Trophoblast cell (in vitro differentiated cells and primary cell): ENCODE measurements at regions not wholly inside any gene's neighbourhood (a gene's known extent, or its start where the extent isn't known, plus 50 kb on each side); places are given as distances from the start of the nearest gene placed in this dataset.

ENCODE experiments used
- DNase-seq, 2 donors: peaks; one replicate each; pipeline ENCODE4 v3.0.0-alpha.2; 2016
- H2AFZ ChIP-seq: 2 replicates; pipeline ENCODE4 v1.6.1; 2013; ENCODE audit warnings: low read length, moderate library complexity, mild to moderate bottlenecking; ENCODE audit not compliant: insufficient read depth, poor library complexity
- H2AK5ac ChIP-seq: 2 replicates; pipeline ENCODE4 v1.6.1; 2013; ENCODE audit warnings: mild to moderate bottlenecking, low read length
- H2BK120ac ChIP-seq: 2 replicates; pipeline ENCODE4 v1.6.1; 2013; ENCODE audit warnings: low read length, mild to moderate bottlenecking, moderate library complexity; ENCODE audit not compliant: insufficient read depth, poor library complexity
- H2BK12ac ChIP-seq: 2 replicates; pipeline ENCODE4 v1.6.1; 2013; ENCODE audit warnings: mild to moderate bottlenecking, low read length, moderate library complexity
- H2BK5ac ChIP-seq: 2 replicates; pipeline ENCODE4 v1.6.1; 2013; ENCODE audit warnings: low read length, low read depth, moderate library complexity, mild to moderate bottlenecking; ENCODE audit not compliant: poor library complexity
- H3K14ac ChIP-seq: 2 replicates; pipeline ENCODE4 v1.6.1; 2013; ENCODE audit warnings: mild to moderate bottlenecking, low read length
- H3K18ac ChIP-seq: 2 replicates; pipeline ENCODE4 v1.6.1; 2013; ENCODE audit warnings: mild to moderate bottlenecking, low read length
- H3K23ac ChIP-seq: 2 replicates; pipeline ENCODE4 v1.6.1; 2013; ENCODE audit warnings: low read length
- H3K27ac ChIP-seq: 2 replicates; pipeline ENCODE4 v1.5.1; 2013; ENCODE audit warnings: low read depth, mild to moderate bottlenecking, inconsistent platforms, low read length, moderate library complexity
- H3K27me3 ChIP-seq: 2 replicates; pipeline ENCODE4 v1.6.1; 2013; ENCODE audit warnings: inconsistent platforms, mild to moderate bottlenecking, low read length, moderate library complexity; ENCODE audit not compliant: insufficient read depth
- H3K36me3 ChIP-seq, 2 experiments: 1 replicate in 1 of 2; 2 replicates in 1 of 2; pipeline ENCODE4 v1.6.1; 2013; ENCODE audit warnings: low read length in 2 of 2, mild to moderate bottlenecking in 2 of 2, moderate library complexity in 1 of 2; ENCODE audit not compliant: insufficient read depth in 2 of 2, control insufficient read depth in 1 of 2
- H3K4ac ChIP-seq: 2 replicates; pipeline ENCODE4 v1.6.1; 2013; ENCODE audit warnings: low read depth, mild to moderate bottlenecking, low read length, moderate library complexity
- H3K4me1 ChIP-seq, 2 experiments: 1 replicate in 1 of 2; 2 replicates in 1 of 2; pipeline ENCODE4 v1.6.1; 2013; ENCODE audit warnings: low read length in 2 of 2, mild to moderate bottlenecking in 2 of 2, moderate library complexity in 1 of 2; ENCODE audit not compliant: insufficient read depth in 2 of 2, control insufficient read depth in 1 of 2
- H3K4me2 ChIP-seq: 2 replicates; pipeline ENCODE4 v1.6.1; 2013; ENCODE audit warnings: inconsistent platforms, mild to moderate bottlenecking, low read length, moderate library complexity
- H3K4me3 ChIP-seq: 2 replicates; pipeline ENCODE4 v1.5.1; 2013; ENCODE audit warnings: mild to moderate bottlenecking, low read depth, low read length, inconsistent platforms
- H3K79me1 ChIP-seq: one replicate; pipeline ENCODE4 v1.6.1; 2013; ENCODE audit warnings: low read length
- H3K79me2 ChIP-seq: 2 replicates; pipeline ENCODE4 v1.6.1; 2013; ENCODE audit warnings: low read length, mild to moderate bottlenecking; ENCODE audit not compliant: control insufficient read depth, insufficient read depth, poor library complexity
- H3K9ac ChIP-seq: 2 replicates; pipeline ENCODE4 v1.6.1; 2013; ENCODE audit warnings: mild to moderate bottlenecking, low read length
- H3K9me3 ChIP-seq: 2 replicates; pipeline ENCODE4 v1.6.1; 2013; ENCODE audit warnings: low read depth, mild to moderate bottlenecking, control low read depth, inconsistent platforms, low read length; ENCODE audit not compliant: insufficient read depth
- H4K12ac ChIP-seq: 2 replicates; pipeline ENCODE4 v1.6.1; 2013; ENCODE audit warnings: low read depth, mild to moderate bottlenecking, low read length, moderate library complexity
- H4K8ac ChIP-seq: 2 replicates; pipeline ENCODE4 v1.6.1; 2013; ENCODE audit warnings: low read depth, mild to moderate bottlenecking, low read length, moderate library complexity
- H4K91ac ChIP-seq: one replicate; pipeline ENCODE4 v1.6.1; 2013; ENCODE audit warnings: low read depth, mild to moderate bottlenecking, low read length, moderate library complexity
- WGBS: extraction: QIAGEN DNeasy Blood & Tissue Kit; methylation state at CpG from one replicate; pipeline ENCODE4 v1.1.7; 2013; ENCODE audit warnings: missing lambda C conversion rate; ENCODE audit not compliant: insufficient read length, insufficient coverage; ENCODE audit errors: extremely low coverage; 5-methylcytosine and 5-hydroxymethylcytosine counted together

DNA sequence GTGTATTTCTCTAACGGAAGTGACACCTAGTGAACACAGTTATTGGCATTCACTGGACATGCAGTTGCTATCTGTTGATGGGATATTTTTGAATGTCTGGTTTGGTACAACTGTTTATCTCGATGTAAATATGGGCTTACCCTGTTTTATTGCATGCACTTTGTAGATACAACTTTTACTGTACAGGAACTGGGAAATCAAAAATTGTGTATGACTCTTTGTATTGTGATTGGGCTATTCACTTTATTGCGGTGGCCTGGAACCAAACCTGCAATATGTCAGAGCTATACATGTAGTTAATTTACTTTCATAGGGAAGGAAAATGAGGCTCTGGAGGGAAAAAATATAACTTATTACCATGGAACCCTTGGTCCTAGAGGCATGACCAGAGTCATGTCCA lies 380.7 kb upstream of the KIRREL3 start:
- Histone ChIP-seq H4K12ac (no peak overlapping the region), H3K18ac (no peak overlapping the region), H2BK5ac (no peak overlapping the region), H3K9ac (no peak overlapping the region), H3K4me1 (no peaks in the 10 kb centered on the region), H3K23ac (no peak overlapping the region), H3K79me1 (no peaks in the 10 kb centered on the region), H3K4ac (no peak overlapping the region), H3K4me2 (no peak overlapping the region), H3K27me3 (no peaks in the 10 kb centered on the region), H2AFZ (no peak overlapping the region), H3K27ac (no peak overlapping the region), H2BK12ac (no peak overlapping the region), H4K91ac (no peak overlapping the region), H2AK5ac (no peak overlapping the region), H2BK120ac (no peak overlapping the region), H4K8ac (no peak overlapping the region), H3K36me3 (no peaks in the 10 kb centered on the region), H3K9me3 (no peaks in the 10 kb centered on the region), H3K14ac (no peak overlapping the region), H3K79me2 (no peaks in the 10 kb centered on the region), H3K4me3 (no peak overlapping the region)
- no CpG with 5 or more reads among the region's 3 CpGs for WGBS
- DNase-seq, result no peak

GRCh38 chr11:127379686-127380085 lies 379.1 kb upstream of the KIRREL3 start:
- DNase-seq, result no peak
- Histone ChIP-seq H4K91ac (no peak overlapping the region), H3K23ac (no peak overlapping the region), H2BK12ac (no peak overlapping the region), H3K4ac (no peak overlapping the region), H4K12ac (no peak overlapping the region), H3K27me3 (no peaks in the 10 kb centered on the region), H3K14ac (no peak overlapping the region), H3K9me3 (no peaks in the 10 kb centered on the region), H3K4me1 (no peaks in the 10 kb centered on the region), H2BK120ac (no peak overlapping the region), H3K27ac (no peak overlapping the region), H3K18ac (no peak overlapping the region), H3K4me3 (no peak overlapping the region), H3K9ac (no peak overlapping the region), H3K79me2 (no peaks in the 10 kb centered on the region), H3K36me3 (no peaks in the 10 kb centered on the region), H2BK5ac (no peak overlapping the region), H4K8ac (no peak overlapping the region), H2AFZ (no peak overlapping the region), H2AK5ac (no peak overlapping the region), H3K4me2 (no peak overlapping the region), H3K79me1 (no peaks in the 10 kb centered on the region)
- no CpG with 5 or more reads among the region's 2 CpGs for WGBS

GRCh38 chr11:127376301-127376700 lies 375.7 kb upstream of the KIRREL3 start:
- Histone ChIP-seq H2BK120ac (no peak overlapping the region), H2BK12ac (no peak overlapping the region), H2AFZ (no peak overlapping the region), H3K4ac (no peak overlapping the region), H3K4me1 (no peaks in the 10 kb centered on the region), H3K4me2 (no peak overlapping the region), H4K91ac (no peak overlapping the region), H3K27me3 (no peaks in the 10 kb centered on the region), H3K27ac (no peak overlapping the region), H2AK5ac (no peak overlapping the region), H4K12ac (no peak overlapping the region), H3K18ac (no peak overlapping the region), H3K79me2 (no peaks in the 10 kb centered on the region), H3K9me3 (no peaks in the 10 kb centered on the region), H3K14ac (no peak overlapping the region), H2BK5ac (no peak overlapping the region), H3K23ac (no peak overlapping the region), H3K9ac (no peak overlapping the region), H3K36me3 (no peaks in the 10 kb centered on the region), H3K79me1 (no peaks in the 10 kb centered on the region), H3K4me3 (no peak overlapping the region), H4K8ac (no peak overlapping the region)
- no CpG with 5 or more reads among the region's 2 CpGs for WGBS
- no peak for DNase-seq

- Histone ChIP-seq H2BK12ac (no peak overlapping the region), H4K91ac (no peak overlapping the region), H3K4me3 (no peak overlapping the region), H3K27me3 (no peaks in the 10 kb centered on the region), H3K9me3 (no peaks in the 10 kb centered on the region), H3K27ac (no peak overlapping the region), H3K79me2 (no peaks in the 10 kb centered on the region), H3K79me1 (no peaks in the 10 kb centered on the region), H3K18ac (no peak overlapping the region), H2BK120ac (no peak overlapping the region), H3K9ac (no peak overlapping the region), H3K4me2 (no peak overlapping the region), H2AFZ (no peak overlapping the region), H3K4me1 (no peaks in the 10 kb centered on the region), H4K12ac (no peak overlapping the region), H2BK5ac (no peak overlapping the region), H3K23ac (no peak overlapping the region), H3K36me3 (no peaks in the 10 kb centered on the region), H3K4ac (no peak overlapping the region), H4K8ac (no peak overlapping the region), H2AK5ac (no peak overlapping the region), H3K14ac (no peak overlapping the region)
- DNase-seq, result no peak
- no CpG with 5 or more reads among the region's 8 CpGs for WGBS
These were observed 368.8 kb upstream of the KIRREL3 start for GRCh38 chr11:127369356-127369755.
